Left lung (tissue), 4 donors: ENCODE measurements at regions not wholly inside any gene's neighbourhood (a gene's known extent, or its start where the extent isn't known, plus 50 kb on each side); places are given as distances from the start of the nearest gene placed in this dataset.

ENCODE experiments used
- ATAC-seq: fragments of 200-7000 bp; cut with Tn5 transposase; one replicate; pipeline ENCODE4 v1.9.1; 2020; ENCODE audit warnings: moderate library complexity
- DNase-seq, 4 donors: peaks; one replicate each; pipeline ENCODE4 v3.0.0-alpha.2; 2013 to 2020
- H3K27ac ChIP-seq, 2 donors: fragments of 200-600 bp; sonication (generic) in 1 of 2; one replicate each; pipeline versions ENCODE4 v1.5.0 to v1.8.0; 2020 to 2021
- H3K27me3 ChIP-seq, 2 donors: fragments of 200-600 bp; sonication (generic) in 1 of 2; one replicate each; pipeline versions ENCODE4 v1.5.0 to v1.8.0; 2020 to 2021
- H3K36me3 ChIP-seq, 2 donors: fragments of 200-600 bp; sonication (generic) in 1 of 2; one replicate each; pipeline versions ENCODE4 v1.5.0 to v1.8.0; 2020 to 2021
- H3K4me1 ChIP-seq, 2 donors: fragments of 200-600 bp; one replicate each; pipeline ENCODE4 v1.8.0; 2021
- H3K4me3 ChIP-seq, 2 donors: fragments of 200-600 bp; sonication (generic) in 1 of 2; one replicate each; pipeline versions ENCODE4 v1.5.0 to v1.8.0; 2020 to 2021; ENCODE audit warnings: mild to moderate bottlenecking in 1 of 2
- H3K9me3 ChIP-seq, 2 donors: fragments of 200-600 bp; sonication (generic) in 1 of 2; one replicate each; pipeline versions ENCODE4 v1.5.0 to v1.8.0; 2020 to 2021
- intact Hi-C, 2 donors: fragments of 100-400 bp; cut with DNase I; formaldehyde crosslinking; loops; one replicate each; pipeline versions ENCODE4 v1.11.2 to v1.14.2; 2022
- TF ChIP-seq, protein P1 (sequence below), 2 donors: fragments of 200-600 bp; sonication (generic) in 1 of 2; IDR thresholded peaks; one replicate each; pipeline versions ENCODE4 v1.5.0 to v1.8.0; 2021; ENCODE audit warnings: antibody characterized with exemption in 2 of 2
- donor health status: DM: no; HTN: yes; CAD: no.
- donor health status: DM: no; HTN: no; CAD: no.

DNA sequence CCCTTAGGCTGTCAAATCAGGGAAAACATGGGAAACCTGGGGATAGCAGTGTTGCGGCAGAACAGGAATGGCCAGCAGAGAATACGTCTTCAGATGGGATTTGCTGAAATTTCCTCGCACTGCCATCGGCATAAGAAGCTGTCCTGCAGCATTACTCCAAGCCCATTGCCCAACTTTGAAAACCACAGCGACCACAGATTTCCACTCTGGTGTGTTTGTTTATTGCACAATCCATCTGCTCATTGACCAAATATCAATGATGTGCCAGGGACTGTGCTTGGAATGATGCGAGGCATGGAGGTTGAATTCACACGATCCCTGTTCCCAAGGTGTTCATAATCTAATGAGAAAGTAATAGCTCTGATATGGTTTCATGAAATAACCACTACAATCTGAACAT, 383.3 kb upstream of the MYT1L start:
- Histone ChIP-seq H3K4me1 (no peaks in the 10 kb centered on the region), H3K27me3 (peaks cover 0 to 69% of the 10 kb centered on the region in 2 donors), H3K4me3 (no peak overlapping the region), H3K27ac (no peak overlapping the region), H3K36me3 (no peaks in the 10 kb centered on the region), H3K9me3 (no peaks in the 10 kb centered on the region)
- no peak for ATAC-seq
- DNase-seq, result no peak
- intact Hi-C loops, result no loop called here
- TF ChIP-seq, protein P1, sequence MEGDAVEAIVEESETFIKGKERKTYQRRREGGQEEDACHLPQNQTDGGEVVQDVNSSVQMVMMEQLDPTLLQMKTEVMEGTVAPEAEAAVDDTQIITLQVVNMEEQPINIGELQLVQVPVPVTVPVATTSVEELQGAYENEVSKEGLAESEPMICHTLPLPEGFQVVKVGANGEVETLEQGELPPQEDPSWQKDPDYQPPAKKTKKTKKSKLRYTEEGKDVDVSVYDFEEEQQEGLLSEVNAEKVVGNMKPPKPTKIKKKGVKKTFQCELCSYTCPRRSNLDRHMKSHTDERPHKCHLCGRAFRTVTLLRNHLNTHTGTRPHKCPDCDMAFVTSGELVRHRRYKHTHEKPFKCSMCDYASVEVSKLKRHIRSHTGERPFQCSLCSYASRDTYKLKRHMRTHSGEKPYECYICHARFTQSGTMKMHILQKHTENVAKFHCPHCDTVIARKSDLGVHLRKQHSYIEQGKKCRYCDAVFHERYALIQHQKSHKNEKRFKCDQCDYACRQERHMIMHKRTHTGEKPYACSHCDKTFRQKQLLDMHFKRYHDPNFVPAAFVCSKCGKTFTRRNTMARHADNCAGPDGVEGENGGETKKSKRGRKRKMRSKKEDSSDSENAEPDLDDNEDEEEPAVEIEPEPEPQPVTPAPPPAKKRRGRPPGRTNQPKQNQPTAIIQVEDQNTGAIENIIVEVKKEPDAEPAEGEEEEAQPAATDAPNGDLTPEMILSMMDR (IDR thresholded peaks at IDR 0.05), result no peak

DNA sequence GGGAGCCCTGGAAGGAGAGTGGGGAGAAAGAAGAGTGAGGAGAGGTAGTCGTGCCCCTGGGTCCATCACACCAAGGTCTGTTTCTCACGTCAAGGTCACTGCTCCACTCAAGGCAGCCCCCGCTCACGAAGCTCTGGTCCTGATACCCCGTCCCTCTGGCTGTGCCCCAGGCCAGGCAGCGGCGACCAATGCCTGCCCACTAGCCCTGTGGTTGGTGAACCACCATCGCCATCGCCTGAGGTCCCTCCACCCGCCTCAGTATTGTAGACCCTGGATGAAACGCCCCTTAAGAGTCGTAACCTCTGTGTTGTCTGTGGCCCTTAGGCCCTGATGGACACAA, 378.3 kb upstream of the MYT1L start:
- no peak overlapping the region for H3K4me3 ChIP-seq
- H3K36me3 ChIP-seq, result no peaks in the 10 kb centered on the region
- peaks cover 0 to 86% of the 10 kb centered on the region in 2 donors for H3K27me3 ChIP-seq
- intact Hi-C loops, result no loop called here
- H3K4me1 ChIP-seq, result peaks cover 0 to 18% of the 10 kb centered on the region in 2 donors
- H3K9me3 ChIP-seq, result no peaks in the 10 kb centered on the region
- DNase-seq (no peak), ATAC-seq (no peak)
- TF ChIP-seq, protein P1 (IDR thresholded peaks at IDR 0.05), result no peak
- H3K27ac ChIP-seq, result no peak overlapping the region

DNA sequence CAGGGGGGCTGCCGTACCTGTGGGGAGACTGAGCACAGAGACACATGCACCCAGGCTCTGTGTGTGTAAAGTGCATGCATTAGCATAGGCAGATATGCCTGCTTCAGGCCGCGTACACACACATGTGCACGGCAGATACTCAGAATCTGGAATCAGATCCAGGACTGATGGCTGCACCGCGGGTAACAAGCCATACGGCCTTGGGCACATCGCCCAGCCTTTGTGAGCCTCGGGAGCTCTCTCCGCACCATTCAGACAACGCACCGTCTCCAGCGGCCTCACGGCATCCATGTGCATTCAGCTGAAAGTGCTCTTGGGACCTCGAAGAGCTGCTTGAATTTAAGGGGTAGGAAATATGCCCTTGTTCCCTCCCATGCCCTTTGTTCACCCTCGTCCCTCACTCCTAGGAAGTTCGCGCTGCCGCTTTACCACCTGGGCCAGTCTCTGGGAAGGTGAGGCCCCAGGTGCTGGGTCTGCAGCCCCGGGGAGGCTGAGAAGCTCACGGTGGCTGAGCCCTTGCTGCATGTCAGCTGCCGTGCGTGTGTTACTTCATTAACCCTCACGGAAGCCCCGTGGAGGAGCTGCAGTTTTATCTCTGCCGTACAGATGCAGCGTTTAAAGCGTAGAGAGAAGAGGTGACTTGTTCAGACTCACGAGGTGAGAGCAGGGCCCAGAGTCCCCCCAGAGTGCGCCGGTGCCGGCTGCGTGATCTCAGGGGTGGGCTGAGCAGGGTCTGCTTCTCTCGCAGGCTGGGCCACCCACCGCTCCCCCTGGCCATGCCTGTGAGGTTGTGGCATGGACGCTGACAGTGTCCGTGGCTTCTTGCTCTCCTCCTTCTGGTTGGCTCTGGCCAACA, 377.7 kb upstream of the MYT1L start:
- intact Hi-C loops, result no loop called here
- no peak overlapping the region for H3K27ac ChIP-seq
- TF ChIP-seq, protein P1 (IDR thresholded peaks at IDR 0.05), result no peak
- ATAC-seq, result no peak
- no peak for DNase-seq
- H3K4me1 ChIP-seq, result peaks cover 0 to 21% of the 10 kb centered on the region in 2 donors
- H3K36me3 ChIP-seq, result no peaks in the 10 kb centered on the region
- H3K27me3 ChIP-seq, result peaks cover 0 to 86% of the 10 kb centered on the region in 2 donors
- no peak overlapping the region for H3K4me3 ChIP-seq
- no peaks in the 10 kb centered on the region for H3K9me3 ChIP-seq

DNA sequence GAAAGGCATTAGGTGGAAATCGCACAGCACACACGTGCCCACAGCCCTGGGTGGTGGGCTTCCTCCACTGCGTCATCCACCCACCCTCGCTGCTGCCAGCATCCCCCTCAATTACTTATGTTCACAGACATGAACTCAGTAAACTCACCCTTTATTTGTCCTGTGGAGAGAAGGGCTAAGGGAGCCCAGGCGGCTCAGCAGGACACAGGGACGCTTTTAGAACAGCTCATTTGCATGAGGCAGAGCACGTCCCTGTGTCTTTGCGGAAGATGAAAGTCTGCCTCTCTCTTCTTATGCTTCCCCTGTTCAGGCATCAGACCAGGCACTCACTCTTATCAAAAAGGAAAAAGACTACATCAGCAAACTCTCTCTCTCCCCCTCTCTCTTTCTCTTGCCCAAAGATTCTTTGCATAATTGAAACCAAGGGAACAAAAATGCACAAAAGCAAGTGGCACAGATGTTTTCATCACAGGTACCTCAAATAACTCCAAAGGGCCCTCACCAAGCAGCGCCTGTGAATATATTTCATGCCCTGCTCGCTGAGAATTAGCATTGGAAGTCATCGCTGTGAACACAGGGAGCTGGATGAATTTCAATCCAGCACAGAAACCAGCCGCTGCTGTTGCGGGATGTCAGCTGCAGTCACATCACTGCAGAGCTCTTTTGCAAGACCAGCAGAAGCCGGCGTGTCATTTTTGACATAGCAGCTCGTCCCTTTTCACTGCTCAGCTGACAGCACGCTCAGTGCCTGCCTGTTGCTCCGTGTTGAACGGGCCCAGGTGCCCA, 376.3 kb upstream of the MYT1L start:
- no peak for DNase-seq
- Histone ChIP-seq H3K36me3 (no peaks in the 10 kb centered on the region), H3K9me3 (no peaks in the 10 kb centered on the region), H3K27me3 (peaks cover 0 to 81% of the 10 kb centered on the region in 2 donors), H3K27ac (no peak overlapping the region), H3K4me3 (no peak overlapping the region), H3K4me1 (peaks cover 0 to 21% of the 10 kb centered on the region in 2 donors)
- TF ChIP-seq, protein P1 (IDR thresholded peaks at IDR 0.05), result no peak
- ATAC-seq, result no peak
- intact Hi-C loops, result no loop called here

DNA sequence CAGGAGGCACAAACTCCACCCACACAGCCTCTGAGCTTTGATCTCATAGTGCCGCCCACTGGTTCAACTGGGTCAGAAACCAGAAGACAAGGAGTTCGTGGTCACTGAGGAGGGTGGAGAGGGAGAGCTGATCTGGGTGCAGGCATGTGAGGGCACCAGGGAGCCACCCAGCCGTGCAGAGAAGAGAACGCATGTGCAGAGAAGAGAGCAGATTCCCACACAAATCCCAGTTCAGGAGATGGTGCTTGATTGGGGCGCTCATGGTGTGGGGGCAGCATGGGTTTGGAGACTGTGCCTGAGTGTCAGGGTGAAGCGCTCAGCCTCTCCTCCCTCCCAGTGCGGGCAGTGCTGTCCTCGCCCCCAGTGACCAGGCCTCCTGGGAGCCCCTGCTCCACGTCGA, 375.2 kb upstream of the MYT1L start:
- Histone ChIP-seq H3K36me3 (no peaks in the 10 kb centered on the region), H3K27me3 (peaks cover 0 to 73% of the 10 kb centered on the region in 2 donors), H3K27ac (no peak overlapping the region), H3K4me1 (peaks cover 0 to 21% of the 10 kb centered on the region in 2 donors), H3K4me3 (no peak overlapping the region), H3K9me3 (no peaks in the 10 kb centered on the region)
- intact Hi-C loops, result no loop called here
- no peak for DNase-seq
- no peak for ATAC-seq
- TF ChIP-seq, protein P1 (IDR thresholded peaks at IDR 0.05), result no peak
